ENCODE measurements at regions not wholly inside any gene's neighbourhood (a gene's known extent, or its start where the extent isn't known, plus 50 kb on each side); places are given as distances from the start of the nearest gene placed in this dataset.

DNA sequence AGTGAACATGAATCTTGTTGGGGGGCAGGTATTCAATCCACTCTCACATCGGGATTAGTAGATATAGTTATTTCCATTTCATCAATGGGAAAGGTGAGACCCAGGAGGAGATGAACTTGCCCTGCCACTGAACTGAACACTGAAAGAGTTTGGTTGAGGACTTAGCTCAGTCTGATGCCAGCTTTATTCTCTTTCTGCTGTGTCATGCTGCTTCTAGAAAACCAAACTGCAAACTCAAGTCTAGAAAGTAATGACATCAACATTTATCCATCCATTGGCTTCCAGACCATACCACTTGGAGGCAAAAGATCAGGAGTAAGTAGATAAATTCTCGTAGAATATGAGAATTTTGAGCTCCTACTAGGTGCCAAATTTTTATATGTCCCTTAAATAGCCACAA lies 288.0 kb upstream of the CTNNB1 start:
- TF ChIP-seq, protein P1, sequence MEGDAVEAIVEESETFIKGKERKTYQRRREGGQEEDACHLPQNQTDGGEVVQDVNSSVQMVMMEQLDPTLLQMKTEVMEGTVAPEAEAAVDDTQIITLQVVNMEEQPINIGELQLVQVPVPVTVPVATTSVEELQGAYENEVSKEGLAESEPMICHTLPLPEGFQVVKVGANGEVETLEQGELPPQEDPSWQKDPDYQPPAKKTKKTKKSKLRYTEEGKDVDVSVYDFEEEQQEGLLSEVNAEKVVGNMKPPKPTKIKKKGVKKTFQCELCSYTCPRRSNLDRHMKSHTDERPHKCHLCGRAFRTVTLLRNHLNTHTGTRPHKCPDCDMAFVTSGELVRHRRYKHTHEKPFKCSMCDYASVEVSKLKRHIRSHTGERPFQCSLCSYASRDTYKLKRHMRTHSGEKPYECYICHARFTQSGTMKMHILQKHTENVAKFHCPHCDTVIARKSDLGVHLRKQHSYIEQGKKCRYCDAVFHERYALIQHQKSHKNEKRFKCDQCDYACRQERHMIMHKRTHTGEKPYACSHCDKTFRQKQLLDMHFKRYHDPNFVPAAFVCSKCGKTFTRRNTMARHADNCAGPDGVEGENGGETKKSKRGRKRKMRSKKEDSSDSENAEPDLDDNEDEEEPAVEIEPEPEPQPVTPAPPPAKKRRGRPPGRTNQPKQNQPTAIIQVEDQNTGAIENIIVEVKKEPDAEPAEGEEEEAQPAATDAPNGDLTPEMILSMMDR (IDR thresholded peaks at IDR 0.05) = no peak

DNA sequence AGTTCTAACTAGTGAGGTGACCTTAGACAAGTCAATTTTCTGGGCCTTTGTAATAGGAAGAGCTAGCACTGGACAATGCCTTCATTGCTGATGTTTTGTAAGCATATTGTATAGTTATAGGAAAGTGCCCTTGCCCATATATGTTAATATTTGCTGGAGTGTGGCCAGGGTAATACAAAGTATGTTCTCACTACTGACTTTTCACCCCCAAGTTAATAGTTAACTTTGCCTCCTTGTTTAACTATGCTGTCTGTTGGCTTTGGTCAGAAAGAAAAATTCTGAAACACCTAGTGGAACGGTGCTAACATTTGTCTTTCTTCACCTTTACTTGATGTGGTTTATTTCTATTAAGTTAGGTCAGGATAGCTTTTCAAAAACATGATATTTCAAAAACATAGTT lies 287.4 kb upstream of the CTNNB1 start:
- Histone ChIP-seq H3K4me3 (no peak overlapping the region), H3K27me3 (no peaks in the 10 kb centered on the region), H3K36me3 (no peaks in the 10 kb centered on the region), H3K4me1 (no peaks in the 10 kb centered on the region), H3K27ac (no peak overlapping the region), H3K9me3 (no peaks in the 10 kb centered on the region)
- no peak for DNase-seq
- intact Hi-C loops (cut with DNase I; ENCODE audit: low total_unique reads) = no loop called here
- TF ChIP-seq, protein P1 (IDR thresholded peaks at IDR 0.05) = no peak

More for the DNA sequence above, 288.0 kb upstream of the CTNNB1 start:
- no peaks in the 10 kb centered on the region for H3K9me3 ChIP-seq
- H3K36me3 ChIP-seq = no peaks in the 10 kb centered on the region
- H3K4me3 ChIP-seq = no peak overlapping the region
- no peaks in the 10 kb centered on the region for H3K27me3 ChIP-seq
- no peak for DNase-seq
- intact Hi-C loops (cut with DNase I; ENCODE audit: low total_unique reads) = no loop called here
- H3K4me1 ChIP-seq = no peaks in the 10 kb centered on the region
- H3K27ac ChIP-seq = no peak overlapping the region

DNA sequence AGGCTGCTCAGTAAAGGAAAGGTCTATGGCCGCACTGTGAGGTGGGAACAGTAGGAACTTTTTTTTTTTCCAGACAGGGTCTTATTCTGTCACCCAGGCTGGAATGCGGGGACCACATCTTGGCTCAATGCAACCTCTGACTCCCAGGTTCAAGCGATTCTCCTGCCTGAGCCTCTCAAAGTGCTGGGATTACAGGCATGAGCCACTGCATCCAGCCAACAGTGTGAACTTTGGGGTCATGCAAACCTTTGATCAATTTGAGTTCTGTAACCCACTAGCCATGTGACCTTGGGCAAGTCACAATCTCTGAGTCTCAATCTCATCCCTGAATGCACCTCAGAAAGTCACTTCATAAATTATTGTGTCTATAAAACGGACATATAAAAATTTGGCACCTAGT lies 286.8 kb upstream of the CTNNB1 start:
- TF ChIP-seq, protein P1 (IDR thresholded peaks at IDR 0.05) = no peak
- Histone ChIP-seq H3K4me1 (no peaks in the 10 kb centered on the region), H3K27me3 (no peaks in the 10 kb centered on the region), H3K27ac (no peak overlapping the region), H3K36me3 (no peaks in the 10 kb centered on the region), H3K9me3 (no peaks in the 10 kb centered on the region), H3K4me3 (no peak overlapping the region)
- intact Hi-C loops (cut with DNase I; ENCODE audit: low total_unique reads) = no loop called here
- DNase-seq = no peak

DNA sequence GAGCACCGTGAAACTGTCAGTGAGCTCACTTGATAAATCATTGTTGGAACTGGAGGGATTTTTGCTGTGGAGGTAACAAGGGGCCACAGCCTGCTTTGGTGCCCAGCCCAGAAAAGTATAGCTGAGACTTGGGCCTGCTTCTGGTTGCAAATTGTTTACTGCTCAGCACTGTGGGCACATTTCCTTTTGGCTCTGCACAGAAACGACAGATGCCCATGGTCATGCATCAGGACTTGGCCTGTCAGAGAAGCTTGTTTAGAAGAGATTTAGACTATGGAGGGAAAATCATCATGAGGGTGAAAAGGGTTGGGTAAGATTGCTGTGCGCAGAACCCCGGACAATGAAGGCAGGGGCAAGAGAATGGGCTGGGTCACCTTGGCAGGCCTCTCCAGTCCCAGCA lies 286.1 kb upstream of the CTNNB1 start:
- intact Hi-C loops (cut with DNase I; ENCODE audit: low total_unique reads) = no loop called here
- H3K9me3 ChIP-seq = no peaks in the 10 kb centered on the region
- H3K27ac ChIP-seq = no peak overlapping the region
- no peaks in the 10 kb centered on the region for H3K27me3 ChIP-seq
- TF ChIP-seq, protein P1 (IDR thresholded peaks at IDR 0.05) = no peak
- no peaks in the 10 kb centered on the region for H3K36me3 ChIP-seq
- H3K4me3 ChIP-seq = no peak overlapping the region
- no peaks in the 10 kb centered on the region for H3K4me1 ChIP-seq
- DNase-seq = no peak

DNA sequence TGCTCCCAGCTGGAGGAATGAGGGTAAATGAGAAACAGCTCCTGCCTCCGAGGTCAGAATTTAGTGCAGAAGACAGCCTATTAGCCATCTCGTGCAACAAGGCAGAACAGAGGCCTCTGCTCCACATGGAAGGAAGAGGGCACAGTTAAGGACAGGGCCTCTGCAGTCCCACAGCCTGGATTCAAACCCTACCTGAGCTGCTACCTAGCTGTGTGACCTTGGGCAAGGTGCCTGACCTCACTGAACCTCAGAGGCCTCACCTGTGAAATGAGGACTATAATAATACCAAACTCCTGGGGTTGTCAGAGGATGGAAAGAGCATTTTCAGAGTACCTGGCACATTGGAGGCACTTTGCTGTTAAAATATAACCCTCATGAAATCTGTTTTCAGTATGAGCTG lies 285.7 kb upstream of the CTNNB1 start:
- H3K27ac ChIP-seq = no peak overlapping the region
- no peak for DNase-seq
- H3K4me3 ChIP-seq = no peak overlapping the region
- H3K4me1 ChIP-seq = no peaks in the 10 kb centered on the region
- TF ChIP-seq, protein P1 (IDR thresholded peaks at IDR 0.05) = no peak
- intact Hi-C loops (cut with DNase I; ENCODE audit: low total_unique reads) = no loop called here
- H3K36me3 ChIP-seq = no peaks in the 10 kb centered on the region
- H3K27me3 ChIP-seq = no peaks in the 10 kb centered on the region
- H3K9me3 ChIP-seq = no peaks in the 10 kb centered on the region

DNA sequence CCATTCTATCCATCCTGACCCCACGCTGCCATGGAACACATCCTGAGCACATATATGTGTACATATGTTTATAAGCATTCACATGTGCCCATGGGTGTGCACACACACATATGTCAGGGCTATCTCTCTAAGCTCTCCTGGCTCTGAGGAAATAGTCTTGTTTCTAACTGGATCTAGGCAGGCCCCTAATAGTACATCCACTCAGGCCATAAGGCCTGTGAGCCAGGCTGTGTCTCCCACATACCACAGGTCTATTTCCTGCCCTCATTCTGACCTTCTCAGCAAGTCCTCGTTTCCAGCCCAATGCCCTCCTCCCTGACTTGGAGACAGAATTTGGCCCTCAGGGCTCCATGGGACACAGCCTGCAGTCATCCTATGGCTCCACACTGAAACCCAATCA lies 284.8 kb upstream of the CTNNB1 start:
- Histone ChIP-seq H3K9me3 (no peaks in the 10 kb centered on the region), H3K36me3 (no peaks in the 10 kb centered on the region), H3K27ac (no peak overlapping the region), H3K4me3 (no peak overlapping the region), H3K27me3 (no peaks in the 10 kb centered on the region), H3K4me1 (no peaks in the 10 kb centered on the region)
- DNase-seq = no peak
- TF ChIP-seq, protein P1 (IDR thresholded peaks at IDR 0.05) = no peak
- intact Hi-C loops (cut with DNase I; ENCODE audit: low total_unique reads) = no loop called here
